Osteoblast (primary cell): ENCODE measurements at regions not wholly inside any gene's neighbourhood (a gene's known extent, or its start where the extent isn't known, plus 50 kb on each side); places are given as distances from the start of the nearest gene placed in this dataset.

Experiments used
- DNase-seq: peaks from one replicate; pipeline ENCODE4 v3.0.0; 2011; ENCODE audit warnings: low spot score, mixed read lengths; ENCODE audit not compliant: insufficient read length; ENCODE audit errors: missing footprints
- H2AFZ ChIP-seq: 2 replicates; pipeline ENCODE4 v1.6.0; 2011; ENCODE audit warnings: mild to moderate bottlenecking, low read length
- H3K27ac ChIP-seq: 2 replicates; pipeline ENCODE4 v1.5.1; 2011; ENCODE audit warnings: mild to moderate bottlenecking, low read depth, low read length, moderate library complexity
- H3K27me3 ChIP-seq: 2 replicates; pipeline ENCODE4 v1.6.0; 2012; ENCODE audit warnings: mild to moderate bottlenecking, control low read depth, inconsistent platforms, low read length, moderate library complexity; ENCODE audit not compliant: insufficient read depth
- H3K36me3 ChIP-seq: 2 replicates; pipeline ENCODE4 v1.5.1; 2011; ENCODE audit warnings: mild to moderate bottlenecking, low read length, control low read depth, moderate library complexity; ENCODE audit not compliant: insufficient read depth
- H3K4me1 ChIP-seq: 2 replicates; pipeline ENCODE4 v1.5.1; 2011; ENCODE audit warnings: mild to moderate bottlenecking, low read length, control low read depth, moderate library complexity; ENCODE audit not compliant: insufficient read depth
- H3K4me2 ChIP-seq: 2 replicates; pipeline ENCODE4 v1.6.0; 2011; ENCODE audit warnings: mild to moderate bottlenecking, low read length; ENCODE audit not compliant: insufficient read depth
- H3K4me3 ChIP-seq: fragments of 200-600 bp; sonication (generic); 3 replicates; pipeline ENCODE4 v1.5.1; 2012; ENCODE audit warnings: mild to moderate bottlenecking, low read length, inconsistent platforms; ENCODE audit not compliant: insufficient read depth
- H3K79me2 ChIP-seq: 2 replicates; pipeline ENCODE4 v1.6.0; 2012; ENCODE audit warnings: mild to moderate bottlenecking, low read length, control low read depth, inconsistent platforms; ENCODE audit not compliant: insufficient read depth
- H3K9me3 ChIP-seq: 2 replicates; pipeline ENCODE4 v1.5.1; 2011; ENCODE audit warnings: low read depth, low read length, control low read depth
- H4K20me1 ChIP-seq: 2 replicates; pipeline ENCODE4 v1.6.0; 2012; ENCODE audit warnings: mild to moderate bottlenecking, low read length, control low read depth; ENCODE audit not compliant: insufficient read depth
- CTCF ChIP-seq: IDR thresholded peaks from 2 replicates; pipeline ENCODE4 v1.5.1; 2011; ENCODE audit warnings: mild to moderate bottlenecking, low read depth, low read length, moderate library complexity; ENCODE audit errors: extremely low read depth

DNA sequence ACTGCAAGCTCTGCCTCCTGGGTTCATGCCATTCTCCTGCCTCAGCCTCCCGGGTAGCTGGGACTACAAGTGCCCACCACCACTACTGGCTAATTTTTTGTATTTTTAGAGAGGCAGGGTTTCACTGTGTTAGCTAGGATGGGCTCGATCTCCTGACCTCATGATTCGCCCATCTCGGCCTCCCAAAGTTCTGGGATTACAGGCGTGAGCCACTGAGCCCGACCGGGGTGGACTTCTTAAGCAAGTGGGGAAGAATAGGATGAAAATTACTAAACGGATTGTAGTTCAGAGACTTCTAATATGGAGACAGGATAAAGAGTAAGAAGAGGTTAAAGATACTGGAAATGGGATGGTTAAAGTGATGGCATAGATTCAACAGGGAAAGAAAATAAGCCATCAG is 132.3 kb upstream of the IRX2 start:
- Histone ChIP-seq H3K4me1 (no peaks in the 10 kb centered on the region), H3K4me2 (no peak overlapping the region), H3K27me3 (no peaks in the 10 kb centered on the region), H3K79me2 (no peaks in the 10 kb centered on the region), H3K9me3 (peaks cover 8% of the 10 kb centered on the region), H4K20me1 (no peaks in the 10 kb centered on the region), H2AFZ (no peak overlapping the region), H3K36me3 (no peaks in the 10 kb centered on the region), H3K4me3 (no peak overlapping the region), H3K27ac (no peak overlapping the region)
- no peak for TF ChIP-seq CTCF
- no peak for DNase-seq

DNA sequence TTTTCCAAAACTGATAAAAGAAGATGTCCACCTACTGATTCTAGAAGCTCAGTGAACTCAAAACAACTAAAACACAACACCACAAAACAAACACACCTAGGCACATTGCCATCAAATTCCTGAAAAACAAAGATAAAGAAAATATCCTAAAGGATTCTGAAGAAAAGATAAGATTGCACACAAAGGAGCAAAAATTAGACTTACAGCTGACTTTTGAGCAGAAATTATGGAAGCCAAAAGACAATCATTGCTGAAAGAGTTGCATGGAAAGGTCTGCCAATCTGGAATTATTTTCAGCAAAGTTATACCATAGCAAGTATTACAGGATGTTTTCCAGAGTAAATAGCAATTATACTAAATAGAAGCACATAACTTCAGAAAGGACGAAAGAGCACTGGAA is 128.2 kb upstream of the IRX2 start:
- Histone ChIP-seq H3K4me1 (no peaks in the 10 kb centered on the region), H3K4me2 (no peak overlapping the region), H3K27ac (no peak overlapping the region), H4K20me1 (no peaks in the 10 kb centered on the region), H2AFZ (no peak overlapping the region), H3K36me3 (no peaks in the 10 kb centered on the region), H3K9me3 (peaks cover 8% of the 10 kb centered on the region), H3K4me3 (no peak overlapping the region), H3K27me3 (no peaks in the 10 kb centered on the region), H3K79me2 (no peaks in the 10 kb centered on the region)
- DNase-seq: no peak
- no peak for TF ChIP-seq CTCF

DNA sequence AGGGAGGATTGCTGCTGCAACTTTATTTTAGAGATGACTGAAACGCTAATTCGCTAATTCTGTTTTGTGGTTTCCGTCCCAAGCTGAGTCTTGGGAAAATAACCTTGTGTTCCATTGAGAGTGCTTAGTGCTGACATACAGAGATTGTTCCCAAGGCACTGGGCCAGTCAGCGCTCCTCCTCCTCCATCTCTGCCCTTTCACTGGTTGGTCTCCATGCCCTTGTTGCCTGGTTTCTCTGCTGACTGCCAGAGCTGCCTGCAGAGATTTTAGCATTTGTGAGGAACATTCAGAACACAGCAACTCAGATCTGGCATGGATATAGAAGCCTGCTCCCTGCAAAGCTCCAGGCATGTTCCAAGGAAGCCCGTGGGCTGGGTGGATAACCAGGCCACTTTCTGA is 126.0 kb upstream of the IRX2 start:
- Histone ChIP-seq H3K4me1 (no peaks in the 10 kb centered on the region), H3K27ac (no peak overlapping the region), H3K9me3 (peaks cover 8% of the 10 kb centered on the region), H3K4me2 (no peak overlapping the region), H3K4me3 (no peak overlapping the region), H3K79me2 (no peaks in the 10 kb centered on the region), H2AFZ (no peak overlapping the region), H3K36me3 (no peaks in the 10 kb centered on the region), H3K27me3 (no peaks in the 10 kb centered on the region), H4K20me1 (no peaks in the 10 kb centered on the region)
- TF ChIP-seq CTCF: no peak
- DNase-seq: no peak

DNA sequence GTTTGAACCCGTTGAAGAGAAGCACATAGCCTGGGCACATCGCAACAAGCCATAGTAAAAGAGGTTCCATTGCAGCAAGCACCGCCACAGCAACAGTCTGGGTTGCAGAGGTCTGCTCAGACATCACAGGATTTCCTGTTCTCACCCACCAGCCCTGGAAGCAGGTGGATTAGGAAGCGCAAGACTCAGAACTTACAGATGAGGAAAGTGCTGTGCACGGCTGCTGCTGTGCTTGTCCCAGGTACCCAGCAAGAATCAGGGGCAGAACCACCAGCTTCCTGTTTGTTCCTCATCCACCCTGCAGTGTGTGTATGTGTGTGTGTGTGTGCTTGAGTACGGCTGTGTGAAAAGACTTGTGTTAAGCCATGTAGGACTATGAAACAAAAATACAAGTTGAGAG is 124.7 kb upstream of the IRX2 start:
- DNase-seq: no peak
- Histone ChIP-seq H2AFZ (no peak overlapping the region), H4K20me1 (no peaks in the 10 kb centered on the region), H3K4me3 (no peak overlapping the region), H3K27ac (no peak overlapping the region), H3K4me1 (no peaks in the 10 kb centered on the region), H3K79me2 (no peaks in the 10 kb centered on the region), H3K9me3 (peaks cover 8% of the 10 kb centered on the region), H3K36me3 (no peaks in the 10 kb centered on the region), H3K27me3 (no peaks in the 10 kb centered on the region), H3K4me2 (no peak overlapping the region)
- no peak for TF ChIP-seq CTCF
